Ishikawa (cell line): ENCODE measurements at regions not wholly inside any gene's neighbourhood (a gene's known extent, or its start where the extent isn't known, plus 50 kb on each side); places are given as distances from the start of the nearest gene placed in this dataset.

Experiments used
- CEBPB ChIP-seq: IDR thresholded peaks from 2 replicates; pipeline ENCODE4 v1.6.1; 2012
- CREB1 ChIP-seq: IDR thresholded peaks from 2 replicates; pipeline ENCODE4 v1.6.1; 2012; ENCODE audit warnings: low read depth
- EGR1 ChIP-seq: IDR thresholded peaks from 2 replicates; pipeline ENCODE4 v1.6.1; 2012
- EP300 ChIP-seq: IDR thresholded peaks from 2 replicates; pipeline ENCODE4 v1.6.1; 2012; ENCODE audit warnings: borderline replicate concordance
- FOXM1 ChIP-seq: IDR thresholded peaks from 2 replicates; pipeline ENCODE4 v1.6.1; 2012; ENCODE audit warnings: low read depth, borderline replicate concordance
- MAX ChIP-seq: IDR thresholded peaks from 2 replicates; pipeline ENCODE4 v1.6.1; 2012
- NFIC ChIP-seq: IDR thresholded peaks from 2 replicates; pipeline ENCODE4 v1.6.1; 2012
- RAD21 ChIP-seq: IDR thresholded peaks from 2 replicates; pipeline ENCODE4 v1.6.1; 2012; ENCODE audit warnings: low read depth
- REST ChIP-seq: IDR thresholded peaks from 2 replicates; pipeline ENCODE4 v1.6.1; 2012; ENCODE audit warnings: low read depth, mild to moderate bottlenecking
- TAF1 ChIP-seq: IDR thresholded peaks from 2 replicates; pipeline ENCODE4 v1.6.1; 2012; ENCODE audit warnings: low read depth, mild to moderate bottlenecking
- TCF12 ChIP-seq: IDR thresholded peaks from 2 replicates; pipeline ENCODE4 v1.6.1; 2012; ENCODE audit warnings: low read depth
- TEAD4 ChIP-seq: IDR thresholded peaks from 2 replicates; pipeline ENCODE4 v1.6.1; 2012
- USF1 ChIP-seq: IDR thresholded peaks from 2 replicates; pipeline ENCODE4 v1.6.1; 2012
- YY1 ChIP-seq: IDR thresholded peaks from 2 replicates; pipeline ENCODE4 v1.6.1; 2012; ENCODE audit warnings: low read depth
- ZBTB7A ChIP-seq: IDR thresholded peaks from 2 replicates; pipeline ENCODE4 v1.6.1; 2012; ENCODE audit warnings: low read depth

- no peak for TF ChIP-seq TAF1
- no peak for TF ChIP-seq REST
- TF ChIP-seq TEAD4, result no peak
- no peak for TF ChIP-seq TCF12
- TF ChIP-seq EP300, result no peak
- TF ChIP-seq CREB1, result no peak
- TF ChIP-seq EGR1, result no peak
- no peak for TF ChIP-seq CEBPB
- no peak for TF ChIP-seq YY1
- no peak for TF ChIP-seq NFIC
- no peak for TF ChIP-seq FOXM1
Observed at GRCh38 chr5:2143088-2143487, 260.4 kb upstream of the IRX4 start.

- TF ChIP-seq REST, result no peak
- no peak for TF ChIP-seq TEAD4
- no peak for TF ChIP-seq EP300
- no peak for TF ChIP-seq EGR1
- no peak for TF ChIP-seq USF1
- TF ChIP-seq YY1, result no peak
- TF ChIP-seq TCF12, result no peak
- no peak for TF ChIP-seq RAD21
- TF ChIP-seq ZBTB7A, result no peak
- no peak for TF ChIP-seq TAF1
- no peak for TF ChIP-seq CEBPB
- TF ChIP-seq FOXM1, result no peak
- no peak for TF ChIP-seq NFIC
- no peak for TF ChIP-seq MAX
- TF ChIP-seq CREB1, result no peak
Observed at GRCh38 chr5:2142456-2142954, 259.8 kb upstream of the IRX4 start.

- TF ChIP-seq TCF12 (no peak), TAF1 (no peak), EGR1 (no peak), EP300 (no peak), CEBPB (no peak), ZBTB7A (no peak), RAD21 (no peak), CREB1 (no peak), NFIC (no peak), MAX (no peak), USF1 (no peak), FOXM1 (no peak), REST (no peak), TEAD4 (no peak), YY1 (no peak)
Observed at GRCh38 chr5:2141254-2142000, 258.7 kb upstream of the IRX4 start.

GRCh38 chr5:2140501-2141175 lies 257.9 kb upstream of the IRX4 start:
- no peak for TF ChIP-seq FOXM1
